Colonic mucosa (tissue), 4 donors: ENCODE measurements at regions not wholly inside any gene's neighbourhood (a gene's known extent, or its start where the extent isn't known, plus 50 kb on each side); places are given as distances from the start of the nearest gene placed in this dataset.

Experiments used
- DNase-seq: peaks from one replicate; pipeline ENCODE4 v3.0.0-alpha.2; 2020
- H3K27ac ChIP-seq: fragments of 200-600 bp; one replicate; pipeline ENCODE4 v1.8.0; 2021
- H3K27me3 ChIP-seq: fragments of 200-600 bp; one replicate; pipeline ENCODE4 v1.8.0; 2021
- H3K36me3 ChIP-seq: fragments of 200-600 bp; one replicate; pipeline ENCODE4 v1.8.0; 2021
- H3K4me1 ChIP-seq: fragments of 200-600 bp; one replicate; pipeline ENCODE4 v1.8.0; 2021; ENCODE audit warnings: mild to moderate bottlenecking
- H3K4me3 ChIP-seq: fragments of 200-600 bp; one replicate; pipeline ENCODE4 v1.8.0; 2021
- H3K9ac ChIP-seq, 2 donors: one replicate each; pipeline ENCODE4 v1.7.0; 2013; ENCODE audit warnings: control low read depth in 2 of 2, low read depth in 2 of 2, low read length in 2 of 2
- H3K9me3 ChIP-seq: fragments of 200-600 bp; one replicate; pipeline ENCODE4 v1.8.0; 2021
- CTCF ChIP-seq: fragments of 200-600 bp; IDR thresholded peaks from one replicate; pipeline ENCODE4 v1.8.0; 2022; ENCODE audit warnings: antibody characterized with exemption, mild to moderate bottlenecking
- intact Hi-C: fragments of 100-400 bp; cut with DNase I; formaldehyde crosslinking; loops from one replicate; pipeline ENCODE4 v1.14.1; 2022
- donor health status: healthy.
- donor health status: DM: no; HTN: no; CAD: no.
- donor health status: DM: no; HTN: no; CAD: no.

GRCh38 chr4:143118663-143119062 is 66.1 kb upstream of the USP38 start:
- Histone ChIP-seq H3K27me3 (no peaks in the 10 kb centered on the region), H3K27ac (no peak overlapping the region), H3K4me3 (no peak overlapping the region), H3K4me1 (no peaks in the 10 kb centered on the region), H3K9ac (no peak overlapping the region), H3K36me3 (no peaks in the 10 kb centered on the region), H3K9me3 (no peaks in the 10 kb centered on the region)
- TF ChIP-seq CTCF, result no peak
- intact Hi-C loops, result no loop called here
- no peak for DNase-seq

GRCh38 chr4:143127621-143128020 is 57.1 kb upstream of the USP38 start:
- Histone ChIP-seq H3K9me3 (no peaks in the 10 kb centered on the region), H3K36me3 (no peaks in the 10 kb centered on the region), H3K9ac (no peak overlapping the region), H3K4me1 (no peaks in the 10 kb centered on the region), H3K4me3 (no peak overlapping the region), H3K27me3 (no peaks in the 10 kb centered on the region), H3K27ac (no peak overlapping the region)
- intact Hi-C loops, result no loop called here
- DNase-seq, result no peak
- TF ChIP-seq CTCF, result no peak

GRCh38 chr4:143133977-143134376 is 50.7 kb upstream of the USP38 start:
- Histone ChIP-seq H3K9ac (no peak overlapping the region), H3K27ac (no peak overlapping the region), H3K27me3 (no peaks in the 10 kb centered on the region), H3K36me3 (no peaks in the 10 kb centered on the region), H3K4me3 (no peak overlapping the region), H3K9me3 (no peaks in the 10 kb centered on the region), H3K4me1 (no peaks in the 10 kb centered on the region)
- DNase-seq, result peak; percentile 26
- intact Hi-C loops, result no loop called here
- TF ChIP-seq CTCF, result no peak
